T1000 (cell line): ENCODE measurements at regions not wholly inside any gene's neighbourhood (a gene's known extent, or its start where the extent isn't known, plus 50 kb on each side); places are given as distances from the start of the nearest gene placed in this dataset.

Source experiments
- DNase-seq: peaks from one replicate; lab custom pipeline; 2025; ENCODE audit warnings: mixed read lengths; lab: John Stamatoyannopoulos, UW

DNA sequence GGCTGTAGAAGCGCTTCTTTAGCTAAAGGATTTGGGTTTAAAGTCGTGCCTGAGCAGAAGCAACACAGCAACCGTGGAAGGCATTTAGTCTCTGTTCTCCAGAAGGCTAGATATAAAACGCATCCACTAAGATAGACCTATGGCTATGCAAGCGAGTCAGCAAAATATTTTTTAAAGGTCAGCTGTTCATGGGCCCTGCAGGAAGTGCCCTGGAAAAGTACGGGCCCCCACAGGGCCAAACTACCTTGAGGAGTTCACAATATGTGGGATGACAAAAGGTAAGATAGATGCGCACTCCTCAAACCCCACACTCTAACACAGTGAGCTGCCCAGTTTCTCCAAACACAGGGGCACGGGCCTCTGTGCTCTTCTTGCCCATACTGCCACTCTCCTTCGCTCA lies 261.6 kb downstream of the VPS13C start:
- no peak for DNase-seq

DNA sequence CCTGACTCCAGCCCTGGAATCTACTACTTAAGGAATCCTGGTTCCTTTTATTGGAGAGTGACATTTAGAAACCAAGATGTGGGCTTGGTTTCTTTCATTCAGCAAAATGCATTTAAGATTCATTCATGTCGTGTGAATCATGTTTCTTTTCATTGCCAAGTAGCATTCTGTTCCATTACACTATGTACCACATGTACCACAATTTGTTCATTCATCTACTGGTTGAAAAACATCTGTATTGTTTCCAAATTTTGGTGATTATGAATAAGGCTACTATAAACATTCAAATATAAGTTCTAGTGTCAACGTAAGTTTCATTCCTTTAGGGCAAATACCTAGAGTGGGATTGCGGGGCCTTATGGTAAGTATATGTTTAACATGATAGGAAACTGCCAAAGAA lies 264.2 kb downstream of the VPS13C start:
- DNase-seq: no peak

DNA sequence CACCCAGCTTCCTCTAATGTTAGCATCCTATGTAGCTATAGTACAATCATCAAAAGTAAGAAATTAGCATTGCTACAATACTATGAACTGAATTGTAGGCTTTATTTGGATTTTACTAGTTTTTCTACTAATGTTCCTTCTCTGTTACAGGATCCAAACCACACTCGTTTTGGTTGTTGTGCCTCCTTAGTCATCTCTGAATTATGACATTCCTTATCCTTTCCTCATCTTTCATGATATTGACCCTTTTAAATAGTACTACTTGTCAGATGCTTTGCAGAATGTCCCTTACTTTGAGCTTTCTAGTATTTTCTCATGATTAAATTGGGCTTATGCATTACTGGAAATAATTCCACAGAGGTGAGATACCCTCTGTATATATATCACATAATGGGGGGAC lies 265.4 kb downstream of the VPS13C start:
- DNase-seq: no peak

DNA sequence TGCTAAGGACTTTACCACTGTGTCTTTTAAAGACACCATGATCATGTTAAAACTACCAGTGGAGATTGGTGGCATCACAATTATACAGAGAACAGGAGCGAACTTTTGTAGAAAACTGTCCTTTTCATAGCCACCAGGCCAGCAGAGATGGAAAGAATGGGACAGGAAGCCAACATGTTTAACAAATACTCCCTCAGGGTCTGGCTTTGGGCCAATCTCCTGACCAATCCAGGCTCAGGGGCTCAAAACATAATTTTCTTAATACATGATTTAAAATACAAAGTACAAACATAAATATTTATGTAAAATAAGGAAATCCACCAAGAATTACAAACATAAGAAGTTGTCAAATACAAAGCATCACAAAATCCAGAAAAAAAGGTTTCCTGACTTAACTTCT lies 266.0 kb downstream of the VPS13C start:
- no peak for DNase-seq

DNA sequence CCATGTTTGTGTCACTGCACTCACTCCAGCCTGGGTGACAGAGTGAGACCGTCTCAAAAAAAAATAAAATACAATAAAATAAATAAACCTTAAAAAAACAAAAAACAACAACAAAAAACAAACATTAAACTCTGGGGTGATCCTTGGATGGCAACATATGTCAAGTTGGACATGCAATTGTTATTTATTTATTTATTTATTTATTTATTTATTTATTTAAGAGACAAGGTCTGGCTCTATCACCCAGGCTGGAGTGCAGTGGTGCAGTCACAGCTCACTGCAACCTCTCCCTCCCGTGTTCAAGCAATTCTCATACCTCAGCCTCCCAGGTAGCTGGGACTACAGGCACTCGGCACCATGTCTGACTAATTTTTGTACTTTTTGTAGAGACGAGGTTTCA lies 275.5 kb downstream of the VPS13C start:
- DNase-seq: no peak

DNA sequence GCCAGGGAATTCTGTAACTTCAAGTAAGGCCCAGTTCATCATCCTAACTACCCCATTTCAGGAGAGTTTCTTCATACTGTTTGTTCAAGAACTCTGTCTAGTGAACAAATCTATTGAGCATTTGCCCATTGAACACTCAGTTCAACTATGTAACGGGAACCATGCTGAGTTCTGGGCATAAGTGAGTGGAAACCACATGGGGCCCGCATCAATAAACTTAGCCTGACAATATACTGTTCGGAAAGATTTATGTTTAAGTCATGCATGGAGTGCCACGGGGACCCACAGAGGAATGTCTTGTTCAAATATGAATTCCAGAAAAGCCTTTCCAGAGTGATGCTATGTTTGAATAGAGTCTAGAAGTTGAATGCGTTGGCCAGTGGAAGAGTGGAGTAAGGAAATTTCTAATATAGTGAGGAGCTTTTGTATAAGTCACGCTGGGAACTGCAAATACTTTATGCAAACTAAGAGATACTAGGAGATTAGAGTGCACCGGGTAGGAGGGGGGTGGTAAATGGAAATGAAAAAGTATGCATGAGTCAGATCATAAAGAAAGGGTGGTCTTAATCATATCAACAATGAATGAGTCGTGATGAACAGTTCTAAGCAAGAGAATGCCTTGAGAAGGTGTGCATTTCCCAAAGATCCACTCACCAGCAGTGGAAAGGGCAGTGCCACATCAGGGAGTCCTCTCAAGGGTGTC lies 279.8 kb downstream of the VPS13C start:
- no peak for DNase-seq

DNA sequence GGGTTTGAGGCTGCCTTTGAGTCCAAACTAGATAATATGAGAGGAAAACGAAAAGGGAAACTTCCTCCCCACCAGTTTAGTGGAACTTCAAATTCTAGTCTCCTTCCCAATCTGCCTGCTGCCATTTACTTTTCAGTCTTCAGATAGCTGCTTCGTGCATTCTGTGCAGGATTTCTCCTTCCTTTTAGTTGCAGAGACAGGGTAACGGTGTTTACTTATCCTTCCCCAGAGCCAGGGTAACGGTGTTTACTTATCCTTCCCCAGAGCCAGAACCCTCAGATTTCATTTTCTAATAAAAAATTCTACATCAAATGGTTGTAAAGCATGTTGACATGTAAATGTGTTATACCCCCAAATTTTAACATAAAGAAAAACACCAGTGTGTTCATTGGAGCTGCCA lies 282.6 kb downstream of the VPS13C start:
- no peak for DNase-seq

DNA sequence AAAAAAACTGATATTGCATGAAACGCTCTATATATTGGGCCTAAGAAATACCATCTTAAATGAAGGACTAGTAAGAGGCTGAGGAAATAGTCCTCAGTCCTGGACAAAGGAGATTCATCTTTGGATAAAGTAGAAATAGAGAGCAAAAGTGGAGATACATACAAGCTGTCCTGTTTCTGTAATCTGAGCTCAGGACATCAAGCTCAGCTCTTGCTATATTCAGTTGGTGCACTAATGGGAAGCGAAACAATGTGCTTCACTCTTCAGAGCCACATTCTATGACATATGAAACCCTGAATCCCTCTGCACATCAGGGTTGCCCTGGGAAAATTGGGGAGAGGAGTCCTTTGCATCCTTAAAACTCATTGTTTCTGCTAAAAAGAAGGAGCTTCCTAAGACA lies 290.7 kb downstream of the VPS13C start:
- DNase-seq: no peak

DNA sequence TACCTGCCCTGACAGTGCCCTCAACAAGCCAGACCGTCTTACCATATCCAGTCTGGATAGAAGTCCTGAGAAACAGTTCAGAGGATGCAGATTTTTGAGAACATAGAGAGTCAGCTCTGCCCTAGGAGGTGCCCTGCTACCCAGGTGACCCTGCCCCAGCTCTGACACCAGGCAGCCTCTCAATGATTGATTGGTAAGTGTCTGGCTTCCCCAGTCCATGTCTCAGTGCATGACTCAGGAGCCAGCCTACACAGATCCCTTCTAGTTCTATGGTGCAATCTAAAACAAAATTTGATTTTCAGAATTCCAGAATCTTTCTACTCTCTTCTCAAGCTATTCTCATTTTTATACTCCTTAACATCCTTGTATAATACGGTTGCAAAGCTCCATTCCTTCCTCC lies 292.1 kb downstream of the VPS13C start:
- no peak for DNase-seq

DNA sequence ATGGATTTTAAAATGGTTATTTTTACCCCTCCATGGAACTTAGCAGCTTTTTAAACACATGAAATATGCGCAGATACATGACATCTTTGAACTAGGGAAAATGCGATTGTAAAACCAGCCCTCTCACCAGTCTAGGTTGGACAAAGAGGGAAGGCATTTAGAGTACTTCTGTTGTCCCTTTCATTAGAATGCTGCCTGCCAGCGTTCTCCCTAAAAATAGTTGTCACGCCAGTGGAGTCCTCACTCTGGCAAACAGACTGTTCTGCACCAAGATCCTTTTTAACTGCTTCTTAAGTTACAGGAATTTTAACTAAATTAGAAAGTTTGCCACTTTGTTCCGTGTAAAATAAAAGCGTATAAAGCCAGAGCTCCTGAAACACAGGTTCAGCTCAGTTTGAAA lies 295.3 kb downstream of the VPS13C start:
- DNase-seq: no peak

DNA sequence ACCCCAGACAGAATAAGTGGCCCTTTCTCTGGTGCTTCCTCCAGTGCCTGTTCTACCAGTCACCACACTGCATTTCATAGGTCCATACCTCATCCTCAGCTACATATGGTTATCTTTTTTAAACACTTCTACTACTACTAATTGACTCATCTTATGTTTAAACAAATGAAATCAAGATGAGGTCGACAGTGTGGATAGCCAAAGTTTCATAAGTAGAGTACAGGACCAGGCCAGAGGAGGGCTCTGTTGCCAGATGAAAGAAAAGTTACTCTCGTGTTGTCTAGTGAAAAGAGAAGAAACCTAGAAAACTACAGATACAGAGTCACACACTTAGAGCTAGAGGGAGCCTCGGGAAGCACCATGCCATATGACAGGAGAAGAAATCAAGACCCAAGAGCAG lies 296.1 kb downstream of the VPS13C start:
- DNase-seq: no peak

DNA sequence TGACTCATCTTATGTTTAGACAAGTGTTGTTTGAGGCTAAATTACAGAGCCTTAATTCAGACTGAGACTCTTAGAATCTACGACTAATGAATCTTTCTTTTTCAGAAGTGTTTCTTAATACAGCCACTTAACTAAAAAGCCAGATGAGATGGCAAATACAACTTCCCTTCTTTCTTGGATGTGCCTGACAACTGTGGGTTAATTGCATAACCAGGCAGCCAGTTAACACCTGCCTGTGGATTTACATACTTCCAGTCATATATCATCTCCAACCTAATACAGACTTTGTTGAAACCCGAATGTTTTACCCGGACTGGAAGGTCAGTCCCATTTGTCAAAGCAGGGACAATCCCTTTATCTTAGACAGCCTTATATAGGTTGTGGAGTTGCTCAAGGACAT lies 297.6 kb downstream of the VPS13C start:
- DNase-seq: no peak

DNA sequence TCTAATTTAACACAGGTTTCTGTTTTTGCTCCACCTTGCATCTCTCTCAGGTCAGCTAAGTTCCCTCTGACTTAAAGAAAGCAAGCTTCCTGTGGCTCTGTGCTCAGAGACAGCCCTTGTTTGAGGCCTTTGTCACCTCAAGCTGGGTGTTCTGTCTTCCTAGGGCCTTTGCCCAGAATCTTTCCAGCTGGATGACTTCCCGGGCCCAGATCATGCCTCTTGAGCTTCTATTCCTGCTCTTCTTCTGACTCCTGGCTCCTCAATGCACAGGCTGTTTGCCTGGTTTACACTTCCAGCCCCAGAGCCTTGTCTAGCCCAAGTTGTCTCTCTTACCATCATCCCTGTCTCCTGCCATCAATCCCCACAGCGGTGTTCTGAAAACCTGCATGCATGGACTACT lies 300.6 kb downstream of the VPS13C start:
- DNase-seq: no peak

DNA sequence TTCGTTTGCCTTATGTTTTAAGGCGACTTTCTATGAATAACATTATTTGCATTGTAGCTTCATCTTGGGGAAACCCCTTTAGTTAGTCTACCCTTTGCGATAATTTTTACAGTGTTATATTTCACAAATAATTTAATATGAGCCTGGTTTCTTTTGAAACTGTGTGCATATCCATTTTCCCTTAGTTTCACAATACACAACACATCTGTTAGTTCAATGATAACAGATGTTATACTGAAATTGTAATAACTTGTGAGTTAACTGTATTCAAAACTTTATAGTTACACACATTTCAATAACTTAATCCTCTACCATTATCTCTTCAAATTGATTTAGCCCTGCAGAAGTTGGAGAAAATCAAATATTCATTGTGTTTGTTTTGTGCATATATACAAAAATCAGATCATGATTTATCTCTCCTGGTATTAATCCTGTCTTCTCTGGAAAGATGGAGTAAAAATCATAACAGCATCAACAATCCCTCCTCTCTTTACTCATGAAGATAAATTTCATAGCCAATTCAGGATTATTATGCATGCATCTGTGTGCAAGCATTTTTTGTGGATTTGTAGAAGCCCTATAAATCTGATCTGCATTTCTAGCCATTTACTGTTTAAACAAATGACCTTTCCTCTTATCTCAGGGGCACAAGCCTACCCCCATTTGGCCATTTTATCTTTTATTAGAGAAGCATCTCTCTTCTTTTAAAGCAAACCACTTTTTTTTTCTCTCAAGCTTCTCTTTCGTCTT lies 304.0 kb downstream of the VPS13C start:
- no peak for DNase-seq

DNA sequence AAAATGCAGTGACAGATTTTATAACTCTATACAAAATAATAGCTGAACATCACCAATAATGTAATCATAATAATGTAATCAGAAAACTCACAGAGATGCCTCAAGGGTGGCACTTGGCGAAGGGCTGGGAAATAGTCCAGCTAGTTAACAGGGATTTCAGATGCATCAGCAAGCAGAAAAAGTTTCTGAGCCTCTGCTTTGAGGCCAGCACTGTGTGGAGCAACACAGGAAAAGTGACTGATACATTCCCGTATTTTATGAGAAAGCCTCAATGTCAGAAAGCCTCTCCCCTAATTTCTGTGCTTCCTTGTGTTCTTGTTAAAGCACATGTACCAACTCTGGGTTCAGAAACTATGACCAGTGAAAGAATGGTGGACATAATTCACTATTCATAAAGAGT lies 304.8 kb downstream of the VPS13C start:
- no peak for DNase-seq

DNA sequence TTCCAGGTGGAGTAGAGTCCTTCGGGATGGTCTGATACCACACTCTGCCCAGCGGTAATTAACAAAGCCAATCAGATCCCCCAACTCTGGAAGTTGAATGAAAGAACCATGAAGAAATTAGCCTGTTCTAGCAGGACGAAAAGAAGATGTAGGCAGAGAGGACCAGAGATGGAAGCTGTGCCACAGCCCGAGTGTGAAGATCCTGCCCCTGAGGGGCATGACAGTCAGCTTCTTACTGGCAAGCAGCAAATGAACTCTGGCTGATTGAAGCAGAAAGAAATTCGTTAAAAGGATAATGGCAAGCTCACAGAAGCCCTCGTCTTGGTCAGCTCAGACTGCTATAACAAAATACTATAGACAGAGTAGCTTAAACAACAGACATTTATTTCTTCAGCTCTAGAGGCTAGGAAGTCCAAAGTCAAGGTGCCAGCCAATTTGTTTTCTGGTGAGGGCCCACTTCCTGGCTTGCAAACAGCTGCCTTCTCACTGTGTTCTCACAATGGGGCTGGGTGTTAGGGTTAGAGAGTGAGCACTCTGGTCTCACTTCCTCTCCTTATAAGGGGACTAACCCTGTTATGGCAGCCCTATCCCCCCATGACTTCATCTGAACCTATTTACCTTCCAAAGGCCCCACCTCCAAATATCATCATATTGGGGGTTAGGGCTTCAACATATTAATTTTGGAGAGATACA lies 307.1 kb downstream of the VPS13C start:
- no peak for DNase-seq

DNA sequence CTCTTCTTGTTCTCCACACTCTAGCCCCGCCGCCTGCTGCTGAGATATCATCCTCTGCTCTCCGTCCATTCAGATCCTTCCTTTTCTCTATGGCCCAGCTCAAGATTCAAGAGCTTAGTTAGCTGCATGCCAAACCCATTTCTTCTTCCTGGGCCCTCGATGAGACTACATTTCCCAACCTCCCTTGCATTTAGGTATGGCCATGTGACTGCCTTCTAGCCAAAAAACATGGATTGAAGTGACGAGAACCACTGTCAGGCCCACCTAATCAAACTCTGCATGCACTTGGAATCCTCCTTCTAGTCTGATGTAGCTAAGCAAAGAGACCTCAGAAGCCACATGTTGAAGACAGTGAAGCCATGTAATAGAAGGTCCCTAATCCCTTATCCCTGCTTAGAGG lies 308.2 kb downstream of the VPS13C start:
- no peak for DNase-seq

DNA sequence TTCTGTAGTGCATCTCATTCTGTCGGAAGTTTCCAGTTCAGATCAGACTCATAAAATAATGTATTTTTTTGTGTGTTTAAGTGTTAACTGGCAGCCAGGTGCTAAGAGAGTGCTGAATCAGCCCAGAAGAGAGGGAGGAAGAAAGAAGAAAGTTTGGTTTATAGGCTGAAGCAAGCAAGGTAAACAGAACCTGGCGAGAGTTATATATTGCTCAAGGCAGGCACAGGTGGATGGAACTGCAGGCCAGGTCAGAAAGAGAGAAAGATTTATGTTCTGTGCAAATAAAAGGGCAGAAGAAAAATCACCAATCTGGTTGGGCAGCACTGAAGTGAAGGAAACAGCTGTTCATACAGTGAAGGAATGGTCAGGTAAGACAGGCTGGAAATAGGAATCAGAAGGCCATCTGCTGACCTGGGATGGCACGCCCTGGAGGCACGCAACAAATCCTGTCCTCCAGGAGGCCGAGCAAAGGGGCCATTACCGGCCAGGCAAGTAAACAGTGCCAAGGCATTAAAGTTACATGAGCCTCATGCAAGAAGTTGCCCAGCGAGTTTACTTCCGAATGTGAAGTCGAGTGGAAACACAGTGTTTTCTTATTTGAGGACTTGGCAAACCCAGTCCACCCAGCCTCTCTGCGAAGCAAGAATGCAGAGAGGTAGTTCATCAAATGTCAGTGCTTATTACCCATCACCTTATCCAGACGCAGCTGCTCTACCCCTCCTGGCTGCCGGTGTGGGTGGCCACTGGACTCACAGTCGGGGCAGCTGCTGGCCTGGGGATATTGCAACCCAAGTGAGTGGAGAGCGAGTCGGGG lies 309.8 kb downstream of the VPS13C start:
- no peak for DNase-seq

DNA sequence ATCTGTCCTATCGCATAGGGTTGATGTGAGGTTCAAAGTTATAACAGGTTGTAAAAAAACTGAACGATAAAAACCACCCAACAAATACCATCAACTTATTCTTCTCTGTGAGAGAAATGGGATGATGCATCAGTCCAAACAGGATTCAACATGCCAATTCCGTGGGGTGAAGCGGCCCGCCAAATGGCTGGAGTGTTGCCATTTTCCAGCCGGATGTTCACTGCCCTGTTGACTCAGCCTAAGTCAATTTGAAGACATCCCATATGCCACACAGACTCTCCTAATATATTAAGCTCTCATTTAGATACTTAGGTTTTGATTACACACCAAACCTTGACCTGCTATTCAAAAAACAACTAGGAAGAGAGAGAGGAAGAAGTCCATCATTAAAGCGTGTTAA lies 311.1 kb downstream of the VPS13C start:
- DNase-seq: no peak

DNA sequence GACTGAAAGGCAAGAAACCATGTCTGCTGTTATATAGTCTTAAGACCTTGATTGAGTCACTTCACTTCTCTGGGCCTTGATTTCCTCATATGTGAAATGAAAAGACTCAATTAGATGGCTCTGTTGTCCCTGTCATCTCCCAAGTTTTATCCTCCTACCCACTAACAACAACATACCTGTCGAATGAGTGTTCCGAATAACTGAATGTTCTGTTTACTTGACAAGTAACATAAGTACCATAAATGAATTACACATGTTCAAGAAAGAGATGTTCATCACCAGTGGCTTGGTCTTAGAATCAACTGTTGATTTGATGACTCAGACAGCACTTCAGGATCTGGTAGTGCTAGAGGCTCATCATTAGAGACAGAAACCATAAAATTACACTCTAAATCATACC lies 311.7 kb downstream of the VPS13C start:
- no peak for DNase-seq

DNA sequence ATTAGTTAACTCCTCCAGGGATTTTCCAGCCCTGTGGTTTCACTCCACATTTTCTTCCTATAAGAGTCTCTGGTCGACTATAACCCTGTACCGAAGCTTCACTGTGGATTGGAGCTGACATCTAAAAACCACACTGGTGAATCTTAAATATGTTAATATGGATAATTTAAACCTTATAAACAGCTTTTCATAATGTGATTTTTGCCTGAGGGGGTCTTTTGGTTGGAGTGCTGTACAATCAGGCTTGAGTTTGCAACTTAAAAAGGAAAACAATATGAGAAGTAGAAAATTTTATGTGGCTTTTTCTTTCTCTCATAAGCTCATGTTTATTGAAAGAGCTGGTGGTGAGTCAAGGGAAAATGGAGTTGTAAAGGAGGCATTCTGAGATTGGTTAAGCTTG lies 313.7 kb downstream of the VPS13C start:
- DNase-seq: no peak

DNA sequence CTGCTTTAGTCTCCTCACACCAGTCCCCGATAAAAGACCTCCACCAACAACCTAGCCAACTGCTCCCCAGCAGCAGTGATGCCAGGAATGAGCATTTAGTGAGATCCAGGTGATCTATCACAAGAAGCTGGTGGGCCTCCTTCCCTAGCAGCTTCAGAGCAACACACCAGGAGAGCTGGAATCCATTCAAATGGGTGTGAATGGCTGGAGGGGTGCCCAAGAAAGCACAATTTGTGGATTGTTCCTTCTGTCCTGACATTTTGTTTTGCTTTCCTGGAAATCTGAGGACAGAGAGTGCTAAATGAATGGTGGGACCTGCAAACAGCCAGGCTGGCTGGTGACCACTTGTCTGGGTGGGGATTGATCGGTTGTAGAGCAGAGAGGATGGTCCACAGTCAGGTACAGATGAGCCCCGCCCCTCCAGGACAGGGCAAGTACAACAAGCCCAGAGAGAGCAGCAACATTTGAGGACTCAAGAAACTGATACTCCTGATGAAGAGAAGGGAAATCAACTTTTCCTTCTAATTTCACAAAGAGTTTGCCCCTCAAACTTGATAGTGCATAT lies 316.8 kb downstream of the VPS13C start:
- no peak for DNase-seq
